ENCODE measurements at regions not wholly inside any gene's neighbourhood (a gene's known extent, or its start where the extent isn't known, plus 50 kb on each side); places are given as distances from the start of the nearest gene placed in this dataset.

DNA sequence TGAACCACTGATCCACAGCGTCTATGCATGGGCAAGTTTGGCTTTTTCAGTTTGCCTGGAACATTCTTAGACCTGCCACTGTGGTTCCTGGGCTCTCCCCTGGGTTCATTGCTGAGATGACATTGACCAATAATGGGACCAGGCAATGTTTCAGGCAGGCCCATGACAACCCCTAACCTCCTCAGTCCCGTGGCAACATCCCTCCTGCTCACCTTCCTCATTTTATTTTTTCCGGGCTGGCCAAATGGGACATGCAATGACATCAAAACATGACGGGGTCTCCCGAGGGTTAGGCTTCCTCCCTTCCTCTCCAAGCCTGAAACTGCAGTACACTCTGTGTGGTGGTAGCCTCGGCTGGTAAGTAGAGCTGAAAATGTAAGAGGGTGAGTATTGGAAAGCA lies 234.0 kb upstream of the RREB1 start:
- TF ChIP-seq, protein P1, sequence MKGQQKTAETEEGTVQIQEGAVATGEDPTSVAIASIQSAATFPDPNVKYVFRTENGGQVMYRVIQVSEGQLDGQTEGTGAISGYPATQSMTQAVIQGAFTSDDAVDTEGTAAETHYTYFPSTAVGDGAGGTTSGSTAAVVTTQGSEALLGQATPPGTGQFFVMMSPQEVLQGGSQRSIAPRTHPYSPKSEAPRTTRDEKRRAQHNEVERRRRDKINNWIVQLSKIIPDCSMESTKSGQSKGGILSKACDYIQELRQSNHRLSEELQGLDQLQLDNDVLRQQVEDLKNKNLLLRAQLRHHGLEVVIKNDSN (IDR thresholded peaks at IDR 0.05), result no peak
- TF ChIP-seq, protein P2, sequence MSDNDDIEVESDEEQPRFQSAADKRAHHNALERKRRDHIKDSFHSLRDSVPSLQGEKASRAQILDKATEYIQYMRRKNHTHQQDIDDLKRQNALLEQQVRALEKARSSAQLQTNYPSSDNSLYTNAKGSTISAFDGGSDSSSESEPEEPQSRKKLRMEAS (IDR thresholded peaks at IDR 0.05), result no peak
- TF ChIP-seq TAF1 (IDR thresholded peaks at IDR 0.05; ENCODE audit: low read depth) (no peak), FOXM1 (IDR thresholded peaks at IDR 0.05; ENCODE audit: borderline replicate concordance, low read depth) (no peak)

Data from Ishikawa (cell line).